Renal cortical epithelial cell (primary cell): ENCODE measurements at regions not wholly inside any gene's neighbourhood (a gene's known extent, or its start where the extent isn't known, plus 50 kb on each side); places are given as distances from the start of the nearest gene placed in this dataset.

ENCODE experiments used
- DNase-seq: peaks from one replicate; pipeline ENCODE4 v3.0.0-alpha.2; 2011; ENCODE audit warnings: low read depth

GRCh38 chr11:86193297-86194095 is 51.1 kb upstream of the EED start:
- DNase-seq: peak; percentile 77

- DNase-seq: no peak
Measured at GRCh38 chr11:86192519-86193257, 51.9 kb upstream of the EED start.

- no peak for DNase-seq
Measured at GRCh38 chr11:86191874-86192273, 52.7 kb upstream of the EED start.

GRCh38 chr11:86187027-86187426 is 57.5 kb upstream of the EED start:
- DNase-seq: no peak

- DNase-seq: no peak
Measured at GRCh38 chr11:86186386-86186785, 58.2 kb upstream of the EED start.

GRCh38 chr11:86185381-86185750 is 59.2 kb upstream of the EED start:
- no peak for DNase-seq

- no peak for DNase-seq
Measured at GRCh38 chr11:86184728-86185380, 59.7 kb upstream of the EED start.

- DNase-seq: peak; percentile 76
Measured at GRCh38 chr11:86183694-86184093, 60.9 kb upstream of the EED start.

- DNase-seq: peak; percentile 84
Measured at GRCh38 chr11:86182976-86183584, 61.5 kb upstream of the EED start.

GRCh38 chr11:86181379-86181778 is 63.2 kb upstream of the EED start:
- DNase-seq: no peak

- no peak for DNase-seq
Measured at GRCh38 chr11:86180851-86181250, 63.7 kb upstream of the EED start.

- DNase-seq: no peak
Measured at GRCh38 chr11:86180423-86180822, 64.1 kb upstream of the EED start.

- DNase-seq: peak; percentile 85
Measured at GRCh38 chr11:86179646-86180064, 64.9 kb upstream of the EED start.

GRCh38 chr11:86177302-86177701 is 67.3 kb upstream of the EED start:
- no peak for DNase-seq

GRCh38 chr11:86176165-86176884 is 68.2 kb upstream of the EED start:
- no peak for DNase-seq

- DNase-seq: no peak
Measured at GRCh38 chr11:86175626-86176025, 68.9 kb upstream of the EED start.

- no peak for DNase-seq
Measured at GRCh38 chr11:86175191-86175590, 69.4 kb upstream of the EED start.

GRCh38 chr11:86174101-86175046 is 70.2 kb upstream of the EED start:
- peak; percentile 99 for DNase-seq

GRCh38 chr11:86172894-86173293 is 71.7 kb upstream of the EED start:
- DNase-seq: peak; percentile 54

GRCh38 chr11:86171627-86172026 is 72.9 kb upstream of the EED start:
- no peak for DNase-seq
